ENCODE measurements at regions not wholly inside any gene's neighbourhood (a gene's known extent, or its start where the extent isn't known, plus 50 kb on each side); places are given as distances from the start of the nearest gene placed in this dataset.
A peak's percentile ranks its signal among the peaks of the same experiment; 100 is the strongest.

DNA sequence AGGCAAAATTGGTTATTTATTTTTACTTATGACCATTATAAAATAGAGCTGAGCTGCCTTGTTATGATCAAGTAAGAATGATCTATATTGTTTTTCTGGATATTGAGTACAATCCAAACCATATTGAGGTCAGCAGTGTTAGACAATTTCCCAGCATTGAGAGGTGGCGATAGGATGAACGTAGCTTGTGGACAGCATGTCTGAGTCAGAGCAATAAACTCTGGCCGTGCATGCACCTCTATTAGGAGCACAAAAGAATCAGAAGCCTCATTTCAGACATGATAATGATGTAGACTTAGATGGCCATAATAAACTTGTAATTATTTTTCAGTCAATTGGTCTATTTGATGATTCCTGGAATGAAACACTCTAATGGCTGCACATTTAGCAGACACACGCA, 491.6 kb downstream of the RIT2 start:
- DNase-seq: no peak
- intact Hi-C loops (cut with DNase I): no loop called here

GRCh38 chr18:42632801-42633200, 482.7 kb downstream of the RIT2 start:
- no peak for DNase-seq
- intact Hi-C loops (cut with DNase I): no loop called here

DNA sequence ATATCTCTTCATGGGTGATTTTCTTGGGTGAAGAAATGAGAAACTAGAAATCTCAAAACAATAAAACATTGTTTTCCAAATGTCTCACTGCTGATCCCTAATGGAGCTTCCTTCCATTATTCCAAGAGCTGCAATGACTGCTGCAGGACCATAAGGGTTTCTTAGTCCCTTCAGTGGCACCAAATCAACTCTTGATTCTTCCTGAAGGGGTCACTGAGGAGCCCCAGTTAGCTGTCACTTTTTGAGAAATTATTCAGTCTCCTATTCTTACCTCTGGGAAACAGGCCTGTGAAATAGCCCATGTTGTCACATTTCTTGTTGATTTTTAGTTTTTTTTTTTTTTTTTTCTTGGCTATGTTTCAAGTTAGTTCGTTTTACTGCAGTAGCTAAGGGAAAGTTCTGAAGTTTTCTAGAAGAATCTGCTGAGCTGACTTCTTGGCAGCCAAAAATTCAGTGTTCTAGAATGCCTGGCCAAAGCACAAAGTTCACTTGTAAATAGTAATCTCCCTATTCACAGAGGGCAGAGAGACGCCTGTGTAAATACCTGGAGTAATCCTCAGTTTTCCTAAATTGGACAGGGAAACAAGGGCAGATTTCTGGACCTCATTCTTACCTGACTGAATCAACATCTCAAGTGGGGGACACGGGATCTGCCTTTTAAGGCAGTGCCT, 480.0 kb downstream of the RIT2 start:
- DNase-seq: no peak
- intact Hi-C loops (cut with DNase I): no loop called here

- intact Hi-C loops (cut with DNase I): no loop called here
- no peak for DNase-seq
Measured at GRCh38 chr18:42636309-42636708, 479.2 kb downstream of the RIT2 start.

- no peak for DNase-seq
- intact Hi-C loops (cut with DNase I): no loop called here
Measured at GRCh38 chr18:42640160-42640559, 475.3 kb downstream of the RIT2 start.

GRCh38 chr18:42641996-42642395, 473.5 kb downstream of the RIT2 start:
- DNase-seq: peak in 32 of 42 donors; percentile 2 to 73 (median 25)
- intact Hi-C loops (cut with DNase I): no loop called here

DNA sequence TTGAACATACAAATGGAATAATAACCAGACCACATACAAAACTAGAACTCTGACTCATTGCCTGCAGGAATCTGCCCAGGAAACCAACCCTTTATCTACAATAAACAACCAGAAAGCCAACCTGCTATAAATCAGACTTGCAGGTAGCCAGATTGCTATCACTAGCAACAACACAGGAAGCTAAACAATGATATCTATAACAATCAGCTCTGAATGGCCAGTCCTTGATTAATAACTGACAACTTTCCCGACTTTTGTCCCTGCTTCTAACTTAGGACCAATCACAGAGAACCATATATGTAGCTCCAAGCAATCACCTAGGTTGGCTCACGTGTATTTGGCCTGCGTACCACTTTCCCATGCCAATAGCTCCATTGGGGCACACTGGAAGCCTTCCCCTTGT, 470.8 kb downstream of the RIT2 start:
- intact Hi-C loops (cut with DNase I): no loop called here
- no peak for DNase-seq

GRCh38 chr18:42649331-42650035, 466.0 kb downstream of the RIT2 start:
- intact Hi-C loops (cut with DNase I): no loop called here
- DNase-seq: no peak

- intact Hi-C loops (cut with DNase I): no loop called here
- no peak for DNase-seq
Measured at GRCh38 chr18:42654556-42654955, 460.9 kb downstream of the RIT2 start.

GRCh38 chr18:42657551-42657950, 457.9 kb downstream of the RIT2 start:
- intact Hi-C loops (cut with DNase I): no loop called here
- DNase-seq: no peak

- intact Hi-C loops (cut with DNase I): no loop called here
- DNase-seq: no peak
Measured at GRCh38 chr18:42658171-42658570, 457.3 kb downstream of the RIT2 start.

- DNase-seq: no peak
- intact Hi-C loops (cut with DNase I): no loop called here
Measured at GRCh38 chr18:42659187-42659586, 456.3 kb downstream of the RIT2 start.

GRCh38 chr18:42670860-42671259, 444.6 kb downstream of the RIT2 start:
- intact Hi-C loops (cut with DNase I): no loop called here
- no peak for DNase-seq

DNA sequence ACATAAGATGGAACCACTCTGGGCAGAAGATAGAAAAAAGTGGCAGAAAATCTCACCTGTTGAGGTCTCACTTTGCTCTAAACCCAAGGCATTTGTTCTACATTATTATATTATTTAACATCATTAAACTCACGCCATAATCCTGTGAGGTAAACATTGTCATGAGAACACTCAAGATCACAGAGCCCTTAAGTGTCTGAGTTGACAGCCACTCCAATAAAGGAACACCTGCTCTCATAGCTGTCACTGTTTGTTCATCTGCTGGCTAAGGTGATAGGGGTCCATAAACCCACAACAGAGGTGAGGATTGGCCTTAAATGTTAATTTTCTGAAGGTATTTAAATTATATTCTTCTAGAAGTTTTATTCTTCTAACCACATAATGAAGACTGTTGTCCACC, 439.7 kb downstream of the RIT2 start:
- DNase-seq: no peak
- intact Hi-C loops (cut with DNase I): no loop called here

- intact Hi-C loops (cut with DNase I): no loop called here
- DNase-seq: no peak
Measured at GRCh38 chr18:42683094-42683493, 432.4 kb downstream of the RIT2 start.

DNA sequence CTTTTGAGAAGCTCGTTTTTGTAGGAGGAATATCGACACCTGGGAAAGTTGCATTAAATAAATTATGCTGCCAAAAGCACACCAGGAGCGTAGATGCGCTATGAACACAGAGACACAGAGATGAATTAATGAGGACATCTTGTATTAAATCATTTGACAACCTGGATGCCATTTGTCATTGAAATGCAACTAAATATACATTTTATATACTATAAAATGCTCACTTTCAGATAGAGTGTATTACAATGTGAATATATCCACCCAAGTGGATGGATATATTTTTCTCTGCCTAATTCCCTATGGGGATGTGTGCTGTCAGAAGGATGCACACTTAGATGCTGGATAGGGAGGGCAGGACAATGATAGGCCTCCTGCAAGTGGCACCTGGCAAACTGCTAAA, 426.2 kb downstream of the RIT2 start:
- intact Hi-C loops (cut with DNase I): no loop called here
- no peak for DNase-seq

Measured in head of caudate nucleus (tissue), 42 donors.